HG02852 (cell line): ENCODE measurements at regions not wholly inside any gene's neighbourhood (a gene's known extent, or its start where the extent isn't known, plus 50 kb on each side); places are given as distances from the start of the nearest gene placed in this dataset.
"Not testable (repeated sequence)": the region's sequence is repeated elsewhere in the genome, so short reads cannot be mapped to it uniquely, and the experiment has no call there.

ENCODE experiments used
- ATAC-seq: cut with Tn5 transposase; IDR thresholded peaks from one replicate; pipeline ENCODE4 v1.9.1; 2021; ENCODE audit warnings: mild to moderate bottlenecking, moderate library complexity; ENCODE audit not compliant: unreplicated experiment

- ATAC-seq, result no peak
Observed at GRCh38 chr4:124429746-124430250, 282.7 kb downstream of the ANKRD50 start.

- no peak for ATAC-seq
Observed at GRCh38 chr4:124431653-124432192, 280.8 kb downstream of the ANKRD50 start.

GRCh38 chr4:124432500-124432899, 280.0 kb downstream of the ANKRD50 start:
- ATAC-seq, result no peak

- ATAC-seq, result no peak
Observed at GRCh38 chr4:124433044-124433443, 279.5 kb downstream of the ANKRD50 start.

- ATAC-seq, result no peak
Observed at GRCh38 chr4:124433500-124433899, 279.0 kb downstream of the ANKRD50 start.

GRCh38 chr4:124435274-124435950, 277.1 kb downstream of the ANKRD50 start:
- ATAC-seq, result no peak

- ATAC-seq, result no peak
Observed at GRCh38 chr4:124437853-124438495, 274.6 kb downstream of the ANKRD50 start.

GRCh38 chr4:124445071-124445470, 267.5 kb downstream of the ANKRD50 start:
- no peak for ATAC-seq

GRCh38 chr4:124449881-124450280, 262.7 kb downstream of the ANKRD50 start:
- no peak for ATAC-seq

- ATAC-seq, result no peak
Observed at GRCh38 chr4:124450851-124451250, 261.7 kb downstream of the ANKRD50 start.

- ATAC-seq, result no peak
Observed at GRCh38 chr4:124454772-124455270, 257.7 kb downstream of the ANKRD50 start.

- no peak for ATAC-seq
Observed at GRCh38 chr4:124455671-124456070, 256.9 kb downstream of the ANKRD50 start.

- ATAC-seq, result no peak
Observed at GRCh38 chr4:124459196-124459940, 253.2 kb downstream of the ANKRD50 start.

GRCh38 chr4:124459941-124460310, 252.6 kb downstream of the ANKRD50 start:
- no peak for ATAC-seq

- not testable (repeated sequence) for ATAC-seq
Observed at GRCh38 chr4:124461592-124461991, 250.9 kb downstream of the ANKRD50 start.

- ATAC-seq, result no peak
Observed at GRCh38 chr4:124462954-124463828, 249.3 kb downstream of the ANKRD50 start.

GRCh38 chr4:124464836-124465235, 247.7 kb downstream of the ANKRD50 start:
- ATAC-seq, result no peak

- ATAC-seq, result no peak
Observed at GRCh38 chr4:124468360-124468759, 244.2 kb downstream of the ANKRD50 start.

GRCh38 chr4:124469981-124470380, 242.6 kb downstream of the ANKRD50 start:
- ATAC-seq, result no peak

GRCh38 chr4:124478470-124478869, 234.1 kb downstream of the ANKRD50 start:
- ATAC-seq, result no peak
